NCI-H146 (cell line): ENCODE measurements at regions not wholly inside any gene's neighbourhood (a gene's known extent, or its start where the extent isn't known, plus 50 kb on each side); places are given as distances from the start of the nearest gene placed in this dataset.
"Not testable (repeated sequence)": the region's sequence is repeated elsewhere in the genome, so short reads cannot be mapped to it uniquely, and the experiment has no call there.

Experiments
- DNase-seq: peaks from one replicate; lab custom pipeline; 2025; lab: John Stamatoyannopoulos, UW

DNA sequence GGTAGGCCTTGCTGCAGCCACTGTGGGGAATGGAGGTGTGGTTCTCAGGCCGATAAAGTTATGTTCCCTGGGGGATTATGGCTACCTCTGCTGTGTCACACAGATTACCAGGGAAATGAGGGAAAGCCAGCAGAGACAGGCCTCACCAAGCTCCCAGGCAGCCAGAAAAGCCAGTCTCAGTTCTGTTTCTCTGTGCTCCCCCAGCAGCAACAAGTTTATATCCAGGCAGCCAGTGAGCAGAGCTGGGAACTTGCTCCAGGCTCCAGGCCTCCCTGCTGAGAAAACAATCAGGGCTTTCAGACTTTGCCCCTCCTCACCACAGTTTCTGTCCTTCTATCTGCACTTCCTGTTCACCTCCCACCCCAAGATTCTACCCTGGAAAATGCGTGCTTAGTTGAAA lies 596.6 kb upstream of the GYPC start:
- DNase-seq: no peak

DNA sequence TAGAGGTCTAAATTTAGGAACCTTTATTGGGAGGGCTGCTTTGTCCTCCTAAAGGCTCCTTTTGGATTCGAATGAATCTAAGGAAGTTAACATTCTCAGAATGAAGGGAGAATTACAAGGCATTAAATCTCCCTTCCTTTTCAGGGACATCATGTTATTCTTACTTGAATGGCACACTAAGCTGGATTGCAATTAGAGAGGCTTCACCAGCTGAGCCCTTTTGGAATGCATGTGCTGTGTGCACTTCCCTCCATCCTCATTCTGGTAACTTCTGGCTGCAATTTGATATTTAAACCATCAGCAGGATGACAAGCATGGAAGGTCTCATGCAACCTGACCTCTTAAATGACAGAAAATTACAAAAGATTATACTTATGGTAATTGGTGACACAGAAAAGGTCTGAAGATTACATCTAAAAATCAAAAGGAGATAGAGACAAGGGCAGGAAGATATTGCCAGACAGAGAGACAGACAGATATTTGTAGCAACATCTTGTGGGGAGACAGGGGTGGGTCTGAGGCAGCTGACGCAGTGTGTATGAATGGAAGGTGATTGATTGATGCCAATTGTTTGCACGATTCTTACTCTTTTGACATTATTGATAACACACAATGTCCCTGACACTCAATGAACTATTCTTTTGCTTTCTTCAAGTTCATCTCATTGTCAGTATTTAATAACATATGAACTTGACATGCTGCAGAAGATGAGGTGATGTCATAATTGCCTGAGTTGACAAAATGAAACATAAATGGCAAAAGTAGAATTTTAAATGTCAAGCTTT lies 570.8 kb upstream of the GYPC start:
- no peak for DNase-seq

- no peak for DNase-seq
Observed at GRCh38 chr2:126100962-126101361, 555.0 kb upstream of the GYPC start.

GRCh38 chr2:126106006-126106405 lies 550.0 kb upstream of the GYPC start:
- DNase-seq: no peak

DNA sequence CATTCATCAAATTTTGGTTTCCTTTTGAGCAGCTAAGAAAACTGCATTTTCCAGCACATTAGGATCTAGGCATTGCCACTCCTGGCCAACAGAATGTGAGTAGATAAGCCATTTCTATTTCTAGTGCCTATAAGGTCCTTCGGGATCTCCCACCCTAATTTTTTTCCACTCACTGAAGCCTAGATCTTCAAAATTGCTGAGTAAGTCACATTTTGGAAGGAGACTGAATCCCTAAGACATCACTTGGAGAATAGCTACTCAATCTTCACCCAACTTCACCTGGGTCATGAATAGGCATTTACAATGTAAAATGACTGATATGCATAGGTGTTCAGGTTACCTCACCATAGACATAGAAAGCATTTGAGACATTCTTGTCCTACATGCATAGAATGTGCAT lies 548.1 kb upstream of the GYPC start:
- no peak for DNase-seq

DNA sequence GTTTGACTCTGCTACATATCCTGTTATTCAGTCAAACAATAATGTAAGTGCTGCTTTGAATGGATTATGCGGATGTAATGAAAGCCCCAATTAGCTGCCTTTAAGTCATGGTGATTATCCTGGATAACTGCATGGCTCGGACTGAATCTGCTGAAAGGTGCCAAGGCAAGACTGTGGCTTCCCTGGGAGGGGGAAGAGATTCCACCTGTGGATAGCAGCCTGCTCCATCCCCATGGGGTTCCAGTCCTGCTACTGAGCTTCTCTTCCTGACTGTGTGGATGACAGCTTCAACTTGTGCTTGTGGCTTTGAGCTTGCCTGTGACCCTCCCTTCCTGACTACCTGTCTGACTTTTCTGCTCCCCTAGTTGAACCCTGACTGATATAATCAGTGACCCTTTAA lies 540.0 kb upstream of the GYPC start:
- DNase-seq: no peak

DNA sequence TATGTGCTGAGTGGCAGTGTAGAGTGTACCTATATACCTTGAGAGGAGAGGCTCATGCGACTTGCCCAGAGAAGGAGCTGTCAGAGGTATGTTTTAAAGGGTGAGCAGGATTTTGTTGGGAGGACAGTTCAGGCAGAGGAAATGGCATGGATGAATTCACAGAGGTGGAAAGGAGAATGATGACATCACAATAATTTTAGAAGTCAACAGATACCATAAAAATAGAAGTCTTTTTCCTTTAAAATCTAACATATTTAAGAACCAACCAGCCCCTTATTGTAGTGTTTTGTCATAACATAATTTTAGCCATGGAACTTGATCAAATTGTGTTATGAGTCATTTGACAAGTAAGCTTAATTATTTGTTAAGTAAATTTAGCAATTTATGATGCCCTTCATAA lies 538.1 kb upstream of the GYPC start:
- DNase-seq: no peak

GRCh38 chr2:126145752-126146151 lies 510.2 kb upstream of the GYPC start:
- DNase-seq: no peak

GRCh38 chr2:126154256-126154785 lies 501.6 kb upstream of the GYPC start:
- DNase-seq: no peak

DNA sequence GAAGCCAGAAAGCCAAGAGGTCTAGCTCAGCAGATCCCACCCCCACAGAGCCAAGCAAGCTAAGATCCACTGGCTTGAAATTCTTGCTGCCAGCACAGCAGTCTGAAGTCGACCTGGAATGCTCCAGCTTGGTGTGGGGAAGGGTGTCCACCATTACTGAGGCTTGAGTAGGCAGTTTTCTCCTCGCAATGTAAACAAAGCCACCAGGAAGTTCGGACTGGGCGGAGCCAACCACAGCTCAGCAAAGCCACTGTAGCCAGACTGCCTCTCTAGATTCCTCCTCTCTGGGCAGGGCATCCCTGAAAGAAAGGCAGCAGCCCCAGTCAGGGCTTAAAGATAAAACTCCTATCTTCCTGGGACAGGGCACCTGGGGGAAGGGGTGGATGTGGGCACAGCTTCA lies 495.0 kb upstream of the GYPC start:
- not testable (repeated sequence) for DNase-seq

GRCh38 chr2:126172631-126173184 lies 483.2 kb upstream of the GYPC start:
- no peak for DNase-seq

DNA sequence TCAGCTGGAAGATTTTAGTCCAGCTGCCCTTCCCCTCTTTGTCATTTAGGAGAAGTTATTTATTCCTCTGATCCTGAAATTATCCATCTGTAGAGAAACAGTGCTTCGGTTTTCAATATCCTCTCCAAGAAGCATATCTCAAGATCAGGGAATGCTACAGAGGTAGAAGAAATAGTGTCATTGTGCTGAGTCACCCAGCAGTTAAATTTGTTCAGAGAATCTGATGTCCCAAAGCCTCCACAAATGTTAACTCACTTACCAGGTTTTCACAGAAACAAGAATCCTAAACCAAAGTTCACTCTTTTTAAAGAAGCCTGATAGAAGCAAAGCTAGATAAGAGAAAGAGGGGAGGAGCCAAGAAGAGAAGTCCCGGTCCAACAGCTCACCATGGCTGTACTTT lies 480.7 kb upstream of the GYPC start:
- no peak for DNase-seq

- no peak for DNase-seq
Observed at GRCh38 chr2:126177479-126177878, 478.5 kb upstream of the GYPC start.

- DNase-seq: no peak
Observed at GRCh38 chr2:126187668-126188067, 468.3 kb upstream of the GYPC start.

GRCh38 chr2:126189527-126189926 lies 466.4 kb upstream of the GYPC start:
- DNase-seq: no peak

- no peak for DNase-seq
Observed at GRCh38 chr2:126200538-126200937, 455.4 kb upstream of the GYPC start.

GRCh38 chr2:126208266-126208665 lies 447.7 kb upstream of the GYPC start:
- DNase-seq: no peak

GRCh38 chr2:126212735-126213134 lies 443.2 kb upstream of the GYPC start:
- DNase-seq: no peak

DNA sequence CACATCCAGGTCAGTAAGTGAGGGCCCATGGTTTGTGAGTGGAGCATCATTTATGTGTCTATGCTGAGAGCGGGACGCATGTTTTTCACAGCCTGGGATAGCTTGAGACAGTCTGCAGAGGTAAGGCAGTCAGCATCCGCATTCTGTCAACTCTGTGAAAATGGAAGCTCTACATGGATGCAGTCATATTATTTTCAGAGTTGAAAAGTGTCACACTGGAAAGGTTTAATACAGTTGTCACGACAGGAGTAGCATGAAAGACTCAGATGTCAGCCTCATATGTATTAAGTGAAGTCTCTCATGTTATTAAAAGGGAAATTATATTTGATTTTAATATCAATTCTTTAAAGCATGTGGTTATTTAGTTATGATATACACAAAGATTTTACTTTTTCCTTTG lies 436.9 kb upstream of the GYPC start:
- no peak for DNase-seq

GRCh38 chr2:126220331-126220730 lies 435.6 kb upstream of the GYPC start:
- DNase-seq: no peak

DNA sequence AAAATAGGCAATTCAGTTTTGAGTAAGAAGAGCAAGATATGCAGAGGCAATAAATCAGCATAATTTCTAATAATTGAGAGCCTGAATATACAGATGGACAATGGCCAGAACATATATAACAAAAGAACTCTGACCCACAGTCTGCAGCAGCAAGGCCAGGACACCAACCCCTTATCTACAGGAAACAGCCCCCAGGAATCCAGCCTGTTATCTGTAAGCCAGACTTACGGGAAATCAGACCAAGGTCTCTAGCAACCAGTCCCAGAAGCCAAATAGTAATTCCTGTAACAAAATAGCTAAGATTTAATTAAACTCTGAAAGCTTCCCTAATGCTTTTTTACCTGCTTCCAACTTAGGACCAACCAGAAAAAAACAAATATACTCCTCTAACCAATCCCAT lies 434.5 kb upstream of the GYPC start:
- no peak for DNase-seq

- no peak for DNase-seq
Observed at GRCh38 chr2:126222278-126222677, 433.7 kb upstream of the GYPC start.

- no peak for DNase-seq
Observed at GRCh38 chr2:126224776-126225175, 431.2 kb upstream of the GYPC start.

GRCh38 chr2:126227250-126227649 lies 428.7 kb upstream of the GYPC start:
- no peak for DNase-seq
